ENCODE measurements at regions not wholly inside any gene's neighbourhood (a gene's known extent, or its start where the extent isn't known, plus 50 kb on each side); places are given as distances from the start of the nearest gene placed in this dataset.

DNA sequence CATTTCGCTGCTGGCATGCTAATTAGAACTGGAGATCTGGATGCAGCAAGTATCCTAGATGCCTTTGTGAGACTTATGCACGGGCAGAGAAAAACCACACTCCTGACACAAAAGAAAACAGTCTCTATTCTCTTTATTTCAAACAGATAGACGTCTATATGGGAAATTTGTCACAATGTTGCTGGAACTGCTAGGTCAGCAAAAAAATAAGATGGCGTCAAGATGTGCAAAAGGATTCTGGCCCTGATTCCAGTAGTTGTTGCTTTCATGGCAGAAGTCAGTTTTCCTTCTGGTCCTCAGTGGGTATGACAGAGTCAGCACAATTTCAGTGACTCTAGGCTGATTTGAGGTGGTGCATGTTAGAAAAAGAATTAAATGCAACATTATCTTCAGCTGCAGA is 1068.0 kb downstream of the SLITRK5 start:
- no peaks in the 10 kb centered on the region for H3K79me2 ChIP-seq (ENCODE audit: insufficient read depth, low read length)
- H3K9me3 ChIP-seq (ENCODE audit: low read depth, low read length) = peaks cover 4% of the 10 kb centered on the region
- no peak overlapping the region for H3K4me3 ChIP-seq (ENCODE audit: insufficient read depth, low read length)
- no peak overlapping the region for H3K4me2 ChIP-seq (ENCODE audit: insufficient read depth, low read length)
- TF ChIP-seq, protein P1, sequence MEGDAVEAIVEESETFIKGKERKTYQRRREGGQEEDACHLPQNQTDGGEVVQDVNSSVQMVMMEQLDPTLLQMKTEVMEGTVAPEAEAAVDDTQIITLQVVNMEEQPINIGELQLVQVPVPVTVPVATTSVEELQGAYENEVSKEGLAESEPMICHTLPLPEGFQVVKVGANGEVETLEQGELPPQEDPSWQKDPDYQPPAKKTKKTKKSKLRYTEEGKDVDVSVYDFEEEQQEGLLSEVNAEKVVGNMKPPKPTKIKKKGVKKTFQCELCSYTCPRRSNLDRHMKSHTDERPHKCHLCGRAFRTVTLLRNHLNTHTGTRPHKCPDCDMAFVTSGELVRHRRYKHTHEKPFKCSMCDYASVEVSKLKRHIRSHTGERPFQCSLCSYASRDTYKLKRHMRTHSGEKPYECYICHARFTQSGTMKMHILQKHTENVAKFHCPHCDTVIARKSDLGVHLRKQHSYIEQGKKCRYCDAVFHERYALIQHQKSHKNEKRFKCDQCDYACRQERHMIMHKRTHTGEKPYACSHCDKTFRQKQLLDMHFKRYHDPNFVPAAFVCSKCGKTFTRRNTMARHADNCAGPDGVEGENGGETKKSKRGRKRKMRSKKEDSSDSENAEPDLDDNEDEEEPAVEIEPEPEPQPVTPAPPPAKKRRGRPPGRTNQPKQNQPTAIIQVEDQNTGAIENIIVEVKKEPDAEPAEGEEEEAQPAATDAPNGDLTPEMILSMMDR (IDR thresholded peaks at IDR 0.05; ENCODE audit: extremely low read depth, low read depth, low read length) = no peak
- H3K27me3 ChIP-seq (ENCODE audit: insufficient read depth, low read length) = no peaks in the 10 kb centered on the region
- H4K20me1 ChIP-seq (ENCODE audit: insufficient read depth, low read length) = no peaks in the 10 kb centered on the region
- H3K36me3 ChIP-seq (ENCODE audit: insufficient read depth, low read length) = no peaks in the 10 kb centered on the region
- no peak overlapping the region for H3K27ac ChIP-seq (ENCODE audit: low read depth, low read length)
- H3K4me1 ChIP-seq (ENCODE audit: insufficient read depth, low read length) = no peaks in the 10 kb centered on the region
- no peak overlapping the region for H2AFZ ChIP-seq (ENCODE audit: low read length)
- no peak for DNase-seq (ENCODE audit: insufficient read length, low spot score, missing footprints)

DNA sequence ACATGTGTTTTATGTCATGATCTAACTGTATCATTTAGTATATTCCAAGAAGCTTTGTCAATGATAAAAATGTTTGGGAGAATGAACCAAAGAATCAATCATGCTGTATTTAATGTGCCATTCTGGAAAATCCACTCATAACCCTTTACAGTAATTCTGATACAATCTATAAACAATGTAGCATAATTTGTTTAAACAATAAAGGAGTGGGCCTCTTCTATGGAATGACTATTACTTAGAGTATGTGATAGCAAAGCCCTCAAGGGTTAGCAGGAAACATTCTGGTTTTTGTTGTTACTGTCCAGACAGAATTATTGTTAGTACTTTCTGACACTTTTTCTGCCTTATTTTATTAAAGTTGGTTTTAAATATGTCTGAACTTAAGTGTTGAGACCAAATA is 1073.1 kb downstream of the SLITRK5 start:
- Histone ChIP-seq H3K4me1 (ENCODE audit: insufficient read depth, low read length) (no peaks in the 10 kb centered on the region), H3K27ac (ENCODE audit: low read depth, low read length) (no peak overlapping the region), H3K36me3 (ENCODE audit: insufficient read depth, low read length) (no peaks in the 10 kb centered on the region), H3K4me3 (ENCODE audit: insufficient read depth, low read length) (no peak overlapping the region), H2AFZ (ENCODE audit: low read length) (no peak overlapping the region), H3K9me3 (ENCODE audit: low read depth, low read length) (peaks cover 4% of the 10 kb centered on the region), H4K20me1 (ENCODE audit: insufficient read depth, low read length) (no peaks in the 10 kb centered on the region), H3K79me2 (ENCODE audit: insufficient read depth, low read length) (no peaks in the 10 kb centered on the region), H3K27me3 (ENCODE audit: insufficient read depth, low read length) (no peaks in the 10 kb centered on the region), H3K4me2 (ENCODE audit: insufficient read depth, low read length) (no peak overlapping the region)
- no peak for DNase-seq (ENCODE audit: insufficient read length, low spot score, missing footprints)
- TF ChIP-seq, protein P1 (IDR thresholded peaks at IDR 0.05; ENCODE audit: extremely low read depth, low read depth, low read length) = no peak

DNA sequence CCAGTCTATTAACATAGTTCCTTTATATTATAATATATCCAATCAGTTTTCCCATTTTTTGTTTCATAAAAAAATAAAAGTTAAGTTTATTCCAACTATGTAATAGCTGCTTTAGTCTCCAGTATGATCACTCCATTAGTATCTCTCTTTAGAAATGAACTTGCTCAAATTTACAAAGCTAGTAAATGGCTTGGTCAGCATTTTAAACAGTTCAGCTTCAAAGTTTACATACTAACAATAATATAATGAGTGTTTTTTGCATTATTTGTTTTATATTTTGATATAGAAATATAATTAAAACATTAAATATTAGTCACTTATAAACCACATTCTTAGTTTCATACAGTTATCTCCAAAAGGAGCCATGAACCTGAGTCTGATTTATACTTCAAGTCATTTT is 1073.8 kb downstream of the SLITRK5 start:
- Histone ChIP-seq H3K79me2 (ENCODE audit: insufficient read depth, low read length) (no peaks in the 10 kb centered on the region), H3K9me3 (ENCODE audit: low read depth, low read length) (peaks cover 4% of the 10 kb centered on the region), H2AFZ (ENCODE audit: low read length) (no peak overlapping the region), H4K20me1 (ENCODE audit: insufficient read depth, low read length) (no peaks in the 10 kb centered on the region), H3K4me1 (ENCODE audit: insufficient read depth, low read length) (no peaks in the 10 kb centered on the region), H3K27me3 (ENCODE audit: insufficient read depth, low read length) (no peaks in the 10 kb centered on the region), H3K4me2 (ENCODE audit: insufficient read depth, low read length) (no peak overlapping the region), H3K4me3 (ENCODE audit: insufficient read depth, low read length) (no peak overlapping the region), H3K36me3 (ENCODE audit: insufficient read depth, low read length) (no peaks in the 10 kb centered on the region), H3K27ac (ENCODE audit: low read depth, low read length) (no peak overlapping the region)
- no peak for DNase-seq (ENCODE audit: insufficient read length, low spot score, missing footprints)
- TF ChIP-seq, protein P1 (IDR thresholded peaks at IDR 0.05; ENCODE audit: extremely low read depth, low read depth, low read length) = no peak

DNA sequence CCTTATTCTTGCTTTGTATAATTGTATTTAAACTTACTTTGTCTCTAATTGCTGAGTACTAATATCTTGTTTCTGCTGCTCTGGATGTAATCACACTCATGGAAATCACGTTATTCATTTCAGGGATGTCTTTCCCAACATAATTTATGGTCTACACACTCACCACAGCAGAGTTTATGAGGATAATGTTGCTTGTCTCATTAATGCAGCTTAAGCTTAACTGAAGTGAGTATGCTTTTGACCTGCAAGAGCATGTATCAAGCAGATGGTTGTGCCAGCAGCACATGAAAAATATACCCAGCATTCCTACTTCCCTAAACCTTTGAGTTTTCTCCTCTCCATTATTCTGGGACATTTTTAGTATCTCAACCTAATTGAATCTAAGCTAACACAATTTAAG is 1080.9 kb downstream of the SLITRK5 start:
- Histone ChIP-seq H3K36me3 (ENCODE audit: insufficient read depth, low read length) (no peaks in the 10 kb centered on the region), H3K4me2 (ENCODE audit: insufficient read depth, low read length) (no peak overlapping the region), H4K20me1 (ENCODE audit: insufficient read depth, low read length) (no peaks in the 10 kb centered on the region), H3K79me2 (ENCODE audit: insufficient read depth, low read length) (no peaks in the 10 kb centered on the region), H3K27me3 (ENCODE audit: insufficient read depth, low read length) (no peaks in the 10 kb centered on the region), H3K9me3 (ENCODE audit: low read depth, low read length) (no peaks in the 10 kb centered on the region), H3K4me1 (ENCODE audit: insufficient read depth, low read length) (no peaks in the 10 kb centered on the region), H3K4me3 (ENCODE audit: insufficient read depth, low read length) (no peak overlapping the region), H2AFZ (ENCODE audit: low read length) (no peak overlapping the region), H3K27ac (ENCODE audit: low read depth, low read length) (no peak overlapping the region)
- TF ChIP-seq, protein P1 (IDR thresholded peaks at IDR 0.05; ENCODE audit: extremely low read depth, low read depth, low read length) = no peak
- no peak for DNase-seq (ENCODE audit: insufficient read length, low spot score, missing footprints)

All from osteoblast (primary cell).